Esophagus muscularis mucosa (tissue), 3 donors: ENCODE measurements at regions not wholly inside any gene's neighbourhood (a gene's known extent, or its start where the extent isn't known, plus 50 kb on each side); places are given as distances from the start of the nearest gene placed in this dataset.

Experiments
- CTCF ChIP-seq, 3 experiments: fragments of 200-600 bp in 2 of 3; fragments of 450-650 bp in 1 of 3; sonication (generic) in 2 of 3; IDR thresholded peaks; one replicate each; pipeline ENCODE4 v1.5.1; 2017 to 2019; ENCODE audit warnings: antibody characterized with exemption in 3 of 3, mild to moderate bottlenecking in 2 of 3, moderate library complexity in 1 of 3
- POLR2A ChIP-seq: fragments of 450-650 bp; IDR thresholded peaks from one replicate; pipeline ENCODE4 v1.6.1; 2017; ENCODE audit warnings: antibody characterized with exemption, moderate library complexity, mild to moderate bottlenecking, low read depth
- POLR2AphosphoS5 ChIP-seq, 2 donors: sonication (generic); formaldehyde crosslinking; IDR thresholded peaks; one replicate each; pipeline ENCODE4 v1.6.1; 2017; ENCODE audit warnings: antibody characterized with exemption in 2 of 2

- TF ChIP-seq CTCF (IDR thresholded peaks at IDR 0.05) (no peak), POLR2A (no peak), POLR2AphosphoS5 (IDR thresholded peaks at IDR 0.05) (no peak)
Measured at GRCh38 chr2:64204703-64205102, 60.5 kb upstream of the PELI1 start.
